HL-60 (cell line): ENCODE measurements at regions not wholly inside any gene's neighbourhood (a gene's known extent, or its start where the extent isn't known, plus 50 kb on each side); places are given as distances from the start of the nearest gene placed in this dataset.

Experiments used
- GABPA ChIP-seq: IDR thresholded peaks from 2 replicates; pipeline ENCODE4 v1.6.1; 2012; ENCODE audit warnings: low read depth
- POLR2AphosphoS5 ChIP-seq: IDR thresholded peaks from 2 replicates; pipeline ENCODE4 v1.6.1; 2012; ENCODE audit warnings: low read depth
- SPI1 ChIP-seq: IDR thresholded peaks from 2 replicates; pipeline ENCODE4 v1.6.1; 2012; ENCODE audit warnings: low read depth, mild to moderate bottlenecking, borderline replicate concordance
- TF ChIP-seq, protein P1 (sequence below): IDR thresholded peaks from one replicate; pipeline ENCODE4 v1.5.1; 2011; ENCODE audit warnings: low read length, control low read depth, inconsistent platforms; ENCODE audit not compliant: insufficient read depth

DNA sequence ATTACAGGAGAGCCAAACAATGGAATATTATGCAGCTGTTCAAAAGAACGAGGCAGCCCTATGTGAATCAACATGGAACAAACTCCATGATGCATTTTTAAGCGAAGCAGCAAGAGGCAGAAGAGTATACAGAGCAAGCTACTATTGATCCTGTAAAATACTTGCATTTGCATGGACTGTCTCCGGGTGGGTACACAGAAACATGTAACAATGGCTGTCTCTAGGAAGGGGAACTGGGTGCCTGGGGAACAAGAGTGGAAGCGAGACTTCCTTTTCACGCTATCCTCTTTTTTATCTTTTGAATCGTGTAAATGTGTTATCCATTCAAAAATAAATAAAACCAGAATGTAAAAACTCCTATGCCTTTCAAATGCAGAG, 93.3 kb upstream of the SIRPA start:
- TF ChIP-seq, protein P1, sequence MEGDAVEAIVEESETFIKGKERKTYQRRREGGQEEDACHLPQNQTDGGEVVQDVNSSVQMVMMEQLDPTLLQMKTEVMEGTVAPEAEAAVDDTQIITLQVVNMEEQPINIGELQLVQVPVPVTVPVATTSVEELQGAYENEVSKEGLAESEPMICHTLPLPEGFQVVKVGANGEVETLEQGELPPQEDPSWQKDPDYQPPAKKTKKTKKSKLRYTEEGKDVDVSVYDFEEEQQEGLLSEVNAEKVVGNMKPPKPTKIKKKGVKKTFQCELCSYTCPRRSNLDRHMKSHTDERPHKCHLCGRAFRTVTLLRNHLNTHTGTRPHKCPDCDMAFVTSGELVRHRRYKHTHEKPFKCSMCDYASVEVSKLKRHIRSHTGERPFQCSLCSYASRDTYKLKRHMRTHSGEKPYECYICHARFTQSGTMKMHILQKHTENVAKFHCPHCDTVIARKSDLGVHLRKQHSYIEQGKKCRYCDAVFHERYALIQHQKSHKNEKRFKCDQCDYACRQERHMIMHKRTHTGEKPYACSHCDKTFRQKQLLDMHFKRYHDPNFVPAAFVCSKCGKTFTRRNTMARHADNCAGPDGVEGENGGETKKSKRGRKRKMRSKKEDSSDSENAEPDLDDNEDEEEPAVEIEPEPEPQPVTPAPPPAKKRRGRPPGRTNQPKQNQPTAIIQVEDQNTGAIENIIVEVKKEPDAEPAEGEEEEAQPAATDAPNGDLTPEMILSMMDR, result no peak
- TF ChIP-seq GABPA (no peak), POLR2AphosphoS5 (no peak), SPI1 (peak; percentile 34; the same call in 1 of the 2 replicates)
